Daoy (cell line): ENCODE measurements at regions not wholly inside any gene's neighbourhood (a gene's known extent, or its start where the extent isn't known, plus 50 kb on each side); places are given as distances from the start of the nearest gene placed in this dataset.

Source experiments
- DNase-seq: peaks from one replicate; pipeline ENCODE4 v3.0.0-alpha.2; 2015; ENCODE audit warnings: low read depth

GRCh38 chr3:135473449-135473848, 492.1 kb upstream of the PPP2R3A start:
- no peak for DNase-seq

DNA sequence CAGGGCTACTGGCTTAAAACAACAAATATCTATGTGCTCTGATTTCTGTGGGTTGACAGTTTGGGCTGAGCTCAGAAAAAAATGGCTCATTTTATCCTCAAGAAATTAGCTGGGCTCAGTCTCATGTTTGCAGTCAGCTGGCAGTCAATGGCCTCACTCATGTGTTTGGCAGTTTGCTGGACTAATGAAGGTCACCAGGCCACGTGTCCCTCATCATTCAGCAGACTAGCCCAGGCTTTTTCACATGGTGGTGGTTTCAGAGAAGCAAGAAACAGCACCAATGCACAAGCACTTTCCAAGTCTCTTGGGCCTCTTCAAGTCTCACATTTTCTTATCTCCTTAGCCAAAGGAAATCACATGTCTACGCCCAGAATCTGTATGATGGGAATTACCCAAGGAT, 478.3 kb upstream of the PPP2R3A start:
- DNase-seq: no peak

DNA sequence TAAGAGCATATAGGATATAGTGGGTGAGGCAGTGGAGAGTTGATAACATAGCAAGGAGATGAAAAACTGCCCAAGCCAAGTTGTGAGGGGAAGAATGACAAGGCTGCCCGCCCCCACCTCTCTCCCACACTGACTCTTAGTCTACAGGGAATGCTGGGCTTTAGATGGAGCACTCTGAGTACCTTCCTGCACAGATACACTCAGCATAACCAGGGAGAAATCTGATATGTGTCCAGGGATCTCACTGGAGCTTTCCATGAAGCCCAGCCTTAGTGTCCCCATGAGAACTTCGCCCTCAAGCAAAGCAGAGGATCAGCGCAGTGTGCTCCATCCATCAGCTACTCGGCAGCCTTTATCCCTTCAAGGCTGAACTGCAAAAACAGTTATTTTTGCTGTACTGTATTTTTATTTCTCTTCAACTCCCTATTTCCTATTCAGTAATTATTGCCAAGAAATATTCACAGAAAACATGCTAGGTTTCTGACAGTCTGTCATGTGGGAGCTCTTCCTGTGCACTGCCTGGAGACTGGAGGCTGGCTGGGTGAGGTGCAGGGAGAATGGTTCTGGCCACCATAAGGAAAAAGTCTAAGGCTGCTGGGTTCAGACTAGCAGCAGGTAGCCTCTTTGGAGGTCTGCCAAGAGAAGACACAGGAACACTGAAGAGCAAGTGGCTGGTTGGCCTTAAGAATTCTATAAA, 475.2 kb upstream of the PPP2R3A start:
- DNase-seq: no peak

- peak; percentile 71 for DNase-seq
Observed at GRCh38 chr3:135491491-135492205, 473.9 kb upstream of the PPP2R3A start.

DNA sequence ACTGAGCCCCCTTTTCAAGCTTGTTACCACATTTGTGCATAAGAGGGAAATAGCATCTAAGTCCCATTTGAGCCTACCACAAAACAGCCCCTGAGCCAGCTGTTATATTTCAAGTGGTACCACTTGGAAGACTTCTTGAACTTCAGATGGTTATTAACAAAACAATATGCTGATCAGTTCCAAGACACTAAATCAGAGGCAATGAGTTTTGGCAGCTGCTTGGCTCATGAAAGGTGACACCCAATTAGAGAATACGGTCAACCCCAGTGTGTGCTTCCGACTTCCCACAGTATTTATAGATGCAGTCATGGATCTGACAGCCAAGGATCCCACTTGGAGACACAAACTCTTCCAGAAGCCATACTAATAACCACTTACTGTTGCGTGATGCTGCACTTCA, 469.6 kb upstream of the PPP2R3A start:
- DNase-seq: no peak

DNA sequence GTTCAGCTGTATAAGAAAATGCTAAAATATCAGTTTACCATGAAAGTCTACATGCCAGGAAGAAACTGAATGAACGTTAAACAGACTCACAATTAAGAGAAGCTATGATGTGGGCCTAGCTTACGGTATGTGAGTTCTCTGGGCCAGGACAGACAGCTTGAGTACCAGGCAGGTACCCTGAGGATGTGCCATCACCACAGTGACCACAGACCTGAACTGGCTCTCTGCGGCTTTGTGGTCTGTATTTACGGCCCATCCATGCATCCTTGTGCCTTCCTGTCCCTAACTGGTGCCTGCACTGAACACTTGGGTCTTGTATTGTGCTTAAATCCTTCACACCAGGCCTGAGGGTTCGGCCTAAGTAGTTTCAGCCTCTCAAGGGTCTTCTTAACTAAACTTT, 467.5 kb upstream of the PPP2R3A start:
- DNase-seq: no peak

GRCh38 chr3:135499426-135499825, 466.1 kb upstream of the PPP2R3A start:
- DNase-seq: no peak

DNA sequence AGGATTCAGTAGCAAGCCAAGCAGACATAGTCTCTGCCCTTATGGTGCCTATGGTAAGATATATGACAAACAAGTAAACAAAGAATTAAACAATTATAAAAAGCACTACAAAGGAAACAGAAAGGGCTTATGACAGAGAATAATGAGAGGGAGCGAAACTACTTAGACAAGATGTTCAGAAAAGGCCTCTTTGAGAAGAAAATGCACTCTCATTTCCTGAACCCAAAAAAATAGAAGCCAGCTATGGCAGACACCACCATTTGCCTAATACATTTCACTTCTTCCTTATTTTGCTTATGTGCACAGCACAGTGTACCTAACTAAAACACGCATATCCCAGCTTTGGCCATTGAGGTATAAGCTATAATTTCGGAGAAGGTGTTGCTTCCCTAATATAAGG, 465.5 kb upstream of the PPP2R3A start:
- DNase-seq: no peak

DNA sequence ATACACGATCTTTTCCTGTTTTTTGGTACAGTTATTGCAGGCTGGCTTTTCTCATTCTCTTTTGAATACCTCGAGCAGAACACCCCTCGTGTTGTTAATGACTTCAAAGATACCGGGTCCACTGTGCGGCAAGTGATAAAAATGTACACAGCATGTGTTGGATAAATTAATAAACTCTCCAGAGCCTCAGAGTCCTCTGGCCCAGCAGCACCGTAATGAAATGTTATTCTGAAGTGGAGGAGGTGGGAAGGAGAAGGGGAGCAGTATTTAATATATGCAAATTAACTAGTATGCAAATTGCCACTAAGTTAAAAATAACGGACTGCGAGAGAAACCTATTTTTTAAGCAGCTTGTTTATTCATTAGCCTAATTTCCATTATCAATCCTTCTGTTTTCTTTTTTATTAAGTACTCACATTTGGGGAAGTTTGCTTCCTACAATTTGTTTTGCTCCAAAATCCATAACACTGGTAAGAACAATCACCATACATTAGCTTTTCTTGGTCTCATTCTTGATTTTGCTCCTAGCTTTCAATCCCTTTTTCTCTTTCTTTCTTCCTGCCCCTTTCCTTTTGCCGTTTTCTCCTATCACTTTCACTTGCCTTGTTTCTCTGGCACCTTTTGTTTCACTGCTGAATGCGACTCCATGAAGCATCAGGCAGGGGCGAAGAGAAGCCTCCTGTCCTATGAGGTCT, 462.3 kb upstream of the PPP2R3A start:
- no peak for DNase-seq

- peak; percentile 73 for DNase-seq
Observed at GRCh38 chr3:135503760-135504686, 461.5 kb upstream of the PPP2R3A start.

GRCh38 chr3:135513106-135514059, 452.1 kb upstream of the PPP2R3A start:
- peak; percentile 78 for DNase-seq

GRCh38 chr3:135514060-135514448, 451.5 kb upstream of the PPP2R3A start:
- peak; percentile 9 for DNase-seq

DNA sequence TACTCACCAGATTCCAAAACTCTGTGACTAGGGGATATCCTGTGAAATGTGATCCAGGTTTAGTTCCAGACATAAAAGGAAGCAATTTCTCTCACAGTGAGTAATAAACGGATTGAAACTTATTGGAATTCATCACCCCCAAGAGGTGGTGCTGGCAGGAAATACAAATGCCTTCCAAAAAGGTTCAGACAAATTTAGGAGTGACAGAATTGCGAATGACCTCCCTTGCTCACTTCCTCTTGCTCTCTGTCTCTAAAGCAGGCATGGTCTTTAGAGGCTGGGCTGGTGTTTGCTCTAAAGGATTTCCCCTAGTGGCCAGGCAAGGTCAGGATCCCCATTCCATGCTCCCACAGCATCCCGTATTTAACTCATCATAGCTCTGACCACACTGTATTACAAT, 449.4 kb upstream of the PPP2R3A start:
- DNase-seq: peak; percentile 53

GRCh38 chr3:135528413-135529015, 437.0 kb upstream of the PPP2R3A start:
- no peak for DNase-seq

DNA sequence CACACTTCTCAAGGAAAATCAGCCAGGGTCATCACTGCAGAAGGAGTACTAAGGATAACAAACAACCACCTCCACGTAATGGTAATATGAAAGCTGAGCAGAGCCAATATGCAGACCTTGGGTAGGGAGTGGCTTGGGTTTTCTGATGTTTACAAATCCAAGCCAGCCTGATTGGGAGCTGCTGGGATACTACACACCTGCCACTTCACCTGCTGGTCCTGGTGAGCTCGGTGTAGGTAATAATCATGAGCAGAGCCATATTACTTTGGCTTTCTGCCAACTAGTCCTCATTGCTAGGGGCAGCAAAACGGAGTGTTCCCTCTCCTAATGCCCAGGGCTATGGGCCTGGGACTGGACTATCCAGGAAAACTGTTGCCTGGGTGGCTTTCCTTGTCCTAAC, 433.5 kb upstream of the PPP2R3A start:
- no peak for DNase-seq

DNA sequence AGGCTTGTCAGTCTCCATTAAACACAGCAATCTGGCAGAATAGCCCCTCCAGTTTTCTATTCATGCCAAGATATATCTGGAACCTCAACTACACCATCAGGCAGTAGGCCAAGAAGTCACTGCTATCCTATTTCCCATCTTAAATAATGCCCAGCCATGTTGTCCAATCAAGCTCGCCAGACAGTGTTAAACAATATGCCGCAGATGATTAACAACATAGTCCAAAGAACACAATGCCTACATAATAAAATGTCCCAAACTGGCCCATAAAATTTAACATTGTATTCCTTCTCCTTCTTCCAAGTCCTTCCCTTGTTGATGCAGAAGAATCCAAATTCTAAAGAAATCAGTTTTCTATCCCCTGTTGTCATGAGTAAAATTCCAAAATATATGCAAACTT, 427.4 kb upstream of the PPP2R3A start:
- no peak for DNase-seq

GRCh38 chr3:135539351-135539750, 426.2 kb upstream of the PPP2R3A start:
- no peak for DNase-seq

DNA sequence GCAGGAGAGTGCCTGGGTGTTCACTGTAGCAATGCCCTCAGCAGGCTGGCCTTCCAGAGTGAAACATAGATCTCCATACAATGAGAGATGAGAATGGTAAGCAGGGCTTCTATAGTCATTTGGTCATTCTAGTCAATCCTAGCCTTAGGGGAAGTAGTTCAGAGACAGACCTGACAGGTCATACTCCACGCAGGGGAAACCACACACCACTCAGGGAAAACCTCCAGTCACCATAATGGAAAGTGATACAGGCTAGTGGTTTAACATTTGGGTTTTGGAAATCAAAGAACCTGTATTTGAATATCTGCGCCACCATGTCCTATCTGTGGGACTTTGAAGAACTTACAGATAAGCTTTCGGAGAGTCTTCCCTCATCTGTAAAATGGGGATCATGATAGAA, 425.7 kb upstream of the PPP2R3A start:
- no peak for DNase-seq

DNA sequence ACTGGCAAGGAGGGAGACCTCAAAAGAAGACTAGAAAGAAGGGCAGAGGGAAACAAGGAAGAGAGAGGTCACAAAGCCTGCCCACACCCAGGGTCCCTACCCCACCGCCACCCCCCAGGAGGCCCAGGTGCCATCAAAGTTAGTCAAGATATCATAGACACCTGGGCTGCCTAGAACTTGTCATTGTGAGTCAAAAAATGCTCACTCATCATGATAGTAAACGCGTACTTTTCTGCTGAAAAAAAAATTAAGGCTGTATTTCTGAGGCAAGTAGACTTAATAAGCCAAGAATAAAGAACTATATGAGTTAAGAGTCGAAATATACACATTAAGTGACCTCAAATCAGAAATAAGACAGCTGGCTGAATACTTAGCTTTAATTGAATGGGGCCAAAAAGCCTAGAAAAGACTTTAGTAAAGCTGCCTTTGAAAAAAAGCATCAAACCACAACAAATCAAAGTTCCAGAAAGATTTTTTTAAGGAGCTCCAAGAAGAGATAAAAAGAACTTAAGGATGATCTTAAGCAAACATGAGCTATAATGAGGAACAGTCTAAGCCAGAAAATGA, 415.5 kb upstream of the PPP2R3A start:
- DNase-seq: no peak

- DNase-seq: no peak
Observed at GRCh38 chr3:135556174-135556573, 409.4 kb upstream of the PPP2R3A start.
